GM21526 (cell line): ENCODE measurements at regions not wholly inside any gene's neighbourhood (a gene's known extent, or its start where the extent isn't known, plus 50 kb on each side); places are given as distances from the start of the nearest gene placed in this dataset.
"Not testable (repeated sequence)": the region's sequence is repeated elsewhere in the genome, so short reads cannot be mapped to it uniquely, and the experiment has no call there.

Source experiments
- ATAC-seq: cut with Tn5 transposase; IDR thresholded peaks from one replicate; pipeline ENCODE4 v1.9.1; 2021; ENCODE audit warnings: moderate library complexity; ENCODE audit not compliant: unreplicated experiment, low FRiP score

GRCh38 chr13:71018544-71018943 is 848.5 kb downstream of the DACH1 start:
- ATAC-seq, result no peak

GRCh38 chr13:71017607-71018006 is 849.4 kb downstream of the DACH1 start:
- no peak for ATAC-seq

- no peak for ATAC-seq
These were observed 851.5 kb downstream of the DACH1 start for GRCh38 chr13:71015516-71015915.

- ATAC-seq, result no peak
These were observed 852.0 kb downstream of the DACH1 start for GRCh38 chr13:71015021-71015420.

GRCh38 chr13:71005919-71006318 is 861.1 kb downstream of the DACH1 start:
- no peak for ATAC-seq

- ATAC-seq, result no peak
These were observed 871.7 kb downstream of the DACH1 start for GRCh38 chr13:70995338-70995737.

GRCh38 chr13:70994191-70994590 is 872.8 kb downstream of the DACH1 start:
- ATAC-seq, result no peak

- no peak for ATAC-seq
These were observed 878.8 kb upstream of the KLHL1 start for GRCh38 chr13:70987043-70987442.

- ATAC-seq, result no peak
These were observed 877.1 kb upstream of the KLHL1 start for GRCh38 chr13:70985371-70985770.

GRCh38 chr13:70981219-70981618 is 873.0 kb upstream of the KLHL1 start:
- ATAC-seq, result not testable (repeated sequence)

GRCh38 chr13:70969321-70969720 is 861.1 kb upstream of the KLHL1 start:
- no peak for ATAC-seq

- no peak for ATAC-seq
These were observed 859.3 kb upstream of the KLHL1 start for GRCh38 chr13:70967564-70967963.

- ATAC-seq, result no peak
These were observed 856.6 kb upstream of the KLHL1 start for GRCh38 chr13:70964874-70965273.

GRCh38 chr13:70964124-70964523 is 855.9 kb upstream of the KLHL1 start:
- ATAC-seq, result no peak

GRCh38 chr13:70960841-70961443 is 852.7 kb upstream of the KLHL1 start:
- no peak for ATAC-seq

- ATAC-seq, result no peak
These were observed 851.0 kb upstream of the KLHL1 start for GRCh38 chr13:70959035-70959775.

- ATAC-seq, result no peak
These were observed 847.6 kb upstream of the KLHL1 start for GRCh38 chr13:70955887-70956286.

- ATAC-seq, result no peak
These were observed 842.4 kb upstream of the KLHL1 start for GRCh38 chr13:70950664-70951063.

GRCh38 chr13:70945506-70945905 is 837.3 kb upstream of the KLHL1 start:
- no peak for ATAC-seq

GRCh38 chr13:70941454-70941853 is 833.2 kb upstream of the KLHL1 start:
- ATAC-seq, result no peak

- no peak for ATAC-seq
These were observed 830.2 kb upstream of the KLHL1 start for GRCh38 chr13:70938462-70938861.

- no peak for ATAC-seq
These were observed 824.3 kb upstream of the KLHL1 start for GRCh38 chr13:70932511-70932910.
